Gastrocnemius medialis (tissue), 4 donors: ENCODE measurements at regions not wholly inside any gene's neighbourhood (a gene's known extent, or its start where the extent isn't known, plus 50 kb on each side); places are given as distances from the start of the nearest gene placed in this dataset.

Experiments
- CTCF ChIP-seq, 5 experiments: fragments of 450-650 bp in 3 of 5; fragments of 200-600 bp in 2 of 5; sonication (generic) in 2 of 5; IDR thresholded peaks in 4 of 5; conservative IDR thresholded peaks in 1 of 5; 1 replicate in 4 of 5; 2 replicates in 1 of 5; pipeline ENCODE4 v1.5.1; 2016 to 2019; ENCODE audit warnings: antibody characterized with exemption in 5 of 5, mild to moderate bottlenecking in 3 of 5, moderate library complexity in 3 of 5
- POLR2A ChIP-seq, 2 donors: fragments of 450-650 bp; IDR thresholded peaks; one replicate each; pipeline ENCODE4 v1.6.1; 2017; ENCODE audit warnings: antibody characterized with exemption in 2 of 2, mild to moderate bottlenecking in 2 of 2, moderate library complexity in 2 of 2

- TF ChIP-seq CTCF (IDR thresholded peaks at IDR 0.05 in 4 of 5, conservative IDR thresholded peaks at IDR 0.05 in 1 of 5) (no peak), POLR2A (IDR thresholded peaks at IDR 0.05) (no peak)
These were observed 470.1 kb upstream of the LARGE1 start for GRCh38 chr22:34390400-34390799.
